Parathyroid adenoma (tissue), 2 donors: ENCODE measurements at regions not wholly inside any gene's neighbourhood (a gene's known extent, or its start where the extent isn't known, plus 50 kb on each side); places are given as distances from the start of the nearest gene placed in this dataset.

Experiments used
- H2AFZ ChIP-seq: fragments of 300-600 bp; sonication (generic); one replicate; pipeline ENCODE4 v1.7.0; 2017; ENCODE audit warnings: antibody characterized with exemption, mild to moderate bottlenecking
- H3K27ac ChIP-seq: fragments of 300-600 bp; sonication (generic); one replicate; pipeline ENCODE4 v1.7.0; 2017
- H3K27me3 ChIP-seq: fragments of 300-600 bp; sonication (generic); one replicate; pipeline ENCODE4 v1.7.0; 2017; ENCODE audit warnings: low read length; ENCODE audit not compliant: control insufficient read depth, insufficient read depth
- H3K36me3 ChIP-seq: fragments of 300-600 bp; sonication (generic); one replicate; pipeline ENCODE4 v1.7.0; 2017; ENCODE audit warnings: low read length; ENCODE audit not compliant: control insufficient read depth, insufficient read depth
- H3K4me1 ChIP-seq: fragments of 300-600 bp; sonication (generic); one replicate; pipeline ENCODE4 v1.7.0; 2017; ENCODE audit warnings: control low read depth
- H3K4me2 ChIP-seq: fragments of 300-600 bp; sonication (generic); one replicate; pipeline ENCODE4 v1.7.0; 2017; ENCODE audit warnings: low read length
- H3K4me3 ChIP-seq: fragments of 300-600 bp; sonication (generic); one replicate; pipeline ENCODE4 v1.7.0; 2017; ENCODE audit warnings: low read depth, low read length
- H3K79me2 ChIP-seq: fragments of 300-600 bp; sonication (generic); one replicate; pipeline ENCODE4 v1.7.0; 2017; ENCODE audit warnings: control low read depth
- H3K9ac ChIP-seq: fragments of 300-600 bp; sonication (generic); one replicate; pipeline ENCODE4 v1.7.0; 2017; ENCODE audit warnings: mild to moderate bottlenecking
- H3K9me3 ChIP-seq: fragments of 300-600 bp; sonication (generic); one replicate; pipeline ENCODE4 v1.7.0; 2017; ENCODE audit warnings: low read length; ENCODE audit not compliant: control insufficient read depth
- CTCF ChIP-seq: fragments of 300-600 bp; sonication (generic); IDR thresholded peaks from one replicate; pipeline ENCODE4 v1.7.0; 2017; ENCODE audit warnings: antibody characterized with exemption, mild to moderate bottlenecking
- donor health status: primary hyperparathyroidism.

- Histone ChIP-seq H3K4me2 (no peak overlapping the region), H3K9me3 (no peaks in the 10 kb centered on the region), H3K79me2 (no peaks in the 10 kb centered on the region), H3K27me3 (no peaks in the 10 kb centered on the region), H3K9ac (no peak overlapping the region), H3K4me3 (no peak overlapping the region), H3K36me3 (no peaks in the 10 kb centered on the region), H3K4me1 (peaks cover 11% of the 10 kb centered on the region), H3K27ac (no peak overlapping the region), H2AFZ (no peak overlapping the region)
- TF ChIP-seq CTCF, result no peak
Observed at GRCh38 chr10:6363511-6363910, 160.8 kb downstream of the PFKFB3 start.

- Histone ChIP-seq H3K9me3 (no peaks in the 10 kb centered on the region), H3K4me2 (no peak overlapping the region), H3K36me3 (no peaks in the 10 kb centered on the region), H3K4me1 (peaks cover 11% of the 10 kb centered on the region), H3K79me2 (no peaks in the 10 kb centered on the region), H3K27ac (no peak overlapping the region), H2AFZ (no peak overlapping the region), H3K4me3 (no peak overlapping the region), H3K9ac (no peak overlapping the region), H3K27me3 (no peaks in the 10 kb centered on the region)
- TF ChIP-seq CTCF, result no peak
Observed at GRCh38 chr10:6364283-6364682, 161.6 kb downstream of the PFKFB3 start.

GRCh38 chr10:6364893-6365292 is 162.2 kb downstream of the PFKFB3 start:
- Histone ChIP-seq H3K9ac (no peak overlapping the region), H3K4me2 (peak overlapping the region; percentile 8), H3K9me3 (no peaks in the 10 kb centered on the region), H3K4me3 (no peak overlapping the region), H3K79me2 (no peaks in the 10 kb centered on the region), H3K27ac (peak overlapping the region; percentile 30), H3K36me3 (no peaks in the 10 kb centered on the region), H2AFZ (peak overlapping the region; percentile 51), H3K4me1 (peaks cover 11% of the 10 kb centered on the region), H3K27me3 (no peaks in the 10 kb centered on the region)
- TF ChIP-seq CTCF, result no peak

GRCh38 chr10:6365384-6365783 is 162.7 kb downstream of the PFKFB3 start:
- Histone ChIP-seq H3K27me3 (no peaks in the 10 kb centered on the region), H3K4me3 (no peak overlapping the region), H2AFZ (peak overlapping the region; percentile 51), H3K4me2 (peak overlapping the region; percentile 45), H3K27ac (peak overlapping the region; percentile 30), H3K4me1 (peaks cover 11% of the 10 kb centered on the region), H3K36me3 (no peaks in the 10 kb centered on the region), H3K9me3 (no peaks in the 10 kb centered on the region), H3K79me2 (no peaks in the 10 kb centered on the region), H3K9ac (no peak overlapping the region)
- no peak for TF ChIP-seq CTCF
